HG03175 (cell line): ENCODE measurements at regions not wholly inside any gene's neighbourhood (a gene's known extent, or its start where the extent isn't known, plus 50 kb on each side); places are given as distances from the start of the nearest gene placed in this dataset.

Experiments used
- ATAC-seq: cut with Tn5 transposase; IDR thresholded peaks from one replicate; pipeline ENCODE4 v1.9.1; 2021; ENCODE audit warnings: mild to moderate bottlenecking, moderate library complexity; ENCODE audit not compliant: unreplicated experiment

DNA sequence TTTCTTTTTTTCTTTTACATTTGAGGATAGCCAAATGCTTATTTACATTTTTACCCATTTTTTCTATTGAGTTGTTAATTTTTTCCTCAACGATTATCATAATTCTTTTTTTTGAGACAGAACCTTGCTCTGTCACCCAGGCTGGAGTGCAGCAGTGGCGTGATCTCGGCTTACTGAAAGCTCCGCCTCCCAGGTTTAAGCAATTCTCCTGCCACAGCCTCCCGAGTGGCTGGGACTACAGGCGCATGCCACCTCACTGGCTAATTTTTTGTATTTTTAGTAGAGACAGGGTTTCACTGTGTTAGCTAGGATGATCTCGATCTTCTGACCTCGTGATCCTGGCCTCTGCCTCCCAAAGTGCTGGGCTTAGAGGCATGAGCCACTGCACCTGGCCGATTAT is 208.7 kb downstream of the LIG4 start:
- no peak for ATAC-seq

DNA sequence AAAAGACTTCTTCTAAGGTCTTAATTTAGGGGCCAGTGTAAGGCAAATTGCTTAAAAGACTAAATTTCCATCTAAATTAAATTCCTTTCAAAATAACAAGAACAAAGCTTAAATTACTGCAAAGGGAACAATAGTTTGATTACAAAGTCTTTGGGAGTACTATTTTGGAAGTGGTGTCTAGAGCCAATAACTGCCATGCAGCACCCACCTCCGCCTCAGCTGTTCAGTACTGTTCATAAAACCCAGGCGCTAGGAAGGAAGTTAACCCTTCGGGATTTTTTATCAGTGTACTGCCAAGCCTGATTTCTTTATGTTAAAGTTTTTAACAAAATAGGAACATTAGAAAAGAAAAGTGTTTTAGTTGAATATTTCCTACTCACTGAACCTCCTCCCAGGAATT is 210.1 kb downstream of the LIG4 start:
- ATAC-seq = no peak

DNA sequence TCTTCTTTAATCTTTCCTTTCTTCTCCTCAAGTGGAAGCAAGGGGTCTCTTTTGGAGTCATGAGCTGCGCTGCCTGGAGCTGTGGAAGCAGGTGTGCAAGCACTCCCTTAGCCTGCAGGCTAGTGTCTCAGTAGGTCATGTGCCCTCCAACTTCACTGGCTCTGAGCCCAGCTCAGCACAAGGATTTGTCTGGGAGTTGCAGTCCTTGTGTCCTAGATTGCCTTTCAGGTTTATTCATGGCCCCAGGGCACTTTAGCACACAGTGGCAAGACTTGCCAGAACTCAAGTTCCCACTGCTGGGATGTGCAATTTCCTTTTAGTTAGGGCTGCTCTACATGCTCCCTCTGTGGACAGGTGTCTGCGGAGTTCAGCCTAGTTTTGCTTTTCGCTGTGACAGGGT is 211.7 kb downstream of the LIG4 start:
- no peak for ATAC-seq

DNA sequence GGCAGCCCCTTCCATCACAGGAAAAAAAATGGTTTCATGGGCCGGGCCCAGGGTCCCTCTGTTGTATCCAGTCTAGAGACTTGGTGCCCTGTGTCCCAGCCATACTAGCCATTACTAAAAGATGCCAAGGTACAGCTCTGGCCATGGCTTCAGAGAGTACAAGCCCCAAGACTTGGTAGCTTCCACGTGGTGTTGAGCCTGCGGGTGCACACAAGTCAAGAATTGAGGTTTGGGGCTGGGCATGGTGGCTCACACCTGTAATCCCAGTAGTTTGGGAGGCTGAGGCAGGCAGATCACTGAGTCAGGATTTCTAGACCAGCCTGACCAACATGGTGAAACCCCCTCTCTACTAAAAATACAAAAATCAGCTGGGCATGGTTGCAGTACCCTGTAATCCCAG is 214.3 kb downstream of the LIG4 start:
- no peak for ATAC-seq

DNA sequence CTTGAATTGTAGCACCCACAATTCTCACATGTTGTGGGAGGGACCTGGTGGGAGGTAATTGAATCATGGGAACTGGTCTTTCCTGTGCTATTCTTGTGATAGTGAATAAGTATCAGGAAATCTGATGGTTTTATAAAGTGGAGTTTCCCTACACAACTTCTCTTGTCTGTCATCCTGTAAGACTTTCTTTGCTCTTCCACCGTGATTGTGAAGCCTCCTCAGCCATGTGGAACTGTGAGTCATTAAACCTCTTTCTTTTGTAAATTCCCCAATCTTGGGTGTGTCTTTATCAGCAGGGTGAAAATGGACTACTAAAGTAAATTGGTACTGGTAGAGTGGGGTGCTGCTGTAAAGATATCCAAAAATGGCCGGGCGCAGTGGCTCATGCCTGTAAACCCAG is 215.6 kb downstream of the LIG4 start:
- ATAC-seq = no peak

DNA sequence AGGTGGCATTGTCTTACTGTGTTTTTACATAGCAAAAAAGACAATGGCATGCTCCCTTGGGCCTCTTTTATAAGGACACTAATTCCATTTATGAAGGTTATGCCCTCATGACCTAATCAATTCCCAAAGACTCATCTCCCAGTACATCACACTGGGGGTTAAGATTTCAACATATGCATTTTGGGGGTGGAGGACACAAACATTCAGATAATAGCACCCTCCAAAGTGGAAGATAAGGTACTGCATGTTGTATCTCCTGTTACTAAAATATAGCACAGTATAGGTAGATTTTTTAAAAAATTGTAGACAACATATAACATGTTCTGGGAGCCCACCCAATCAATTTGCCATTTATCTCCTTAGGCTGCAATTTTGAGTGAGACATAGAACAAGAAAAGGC is 221.2 kb downstream of the LIG4 start:
- no peak for ATAC-seq

DNA sequence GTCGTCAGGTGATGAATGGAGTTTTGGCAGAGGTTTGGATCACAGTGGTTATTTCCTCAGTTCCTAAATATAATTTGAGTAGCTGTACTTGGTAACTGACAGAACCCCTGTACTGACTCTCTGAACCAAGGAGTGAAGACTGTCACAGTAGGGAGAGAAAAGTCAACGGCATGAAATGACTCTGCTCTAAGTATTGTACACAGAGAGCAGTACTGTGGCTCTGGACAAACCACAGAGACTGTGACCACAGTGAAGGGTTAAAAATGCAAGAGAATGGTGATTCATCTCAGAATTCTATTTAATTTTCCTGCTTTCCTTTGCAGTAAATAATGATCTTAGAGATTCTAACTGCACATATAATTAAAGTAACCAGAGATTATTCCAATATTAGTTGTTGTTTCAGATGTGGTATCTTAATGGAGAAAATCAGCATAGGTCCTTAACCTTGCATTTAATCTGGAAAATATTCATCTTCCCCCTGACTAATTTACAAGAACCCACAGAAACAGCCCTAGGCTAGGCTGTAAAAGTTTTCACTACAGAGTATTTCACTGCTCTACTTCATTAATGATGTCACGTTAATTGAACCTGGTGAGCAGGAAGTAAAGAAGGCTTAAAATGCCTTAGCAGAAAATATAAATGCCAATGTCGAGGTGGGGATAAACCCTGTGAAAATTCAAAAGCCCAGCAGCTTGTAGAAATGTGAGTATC is 221.9 kb downstream of the LIG4 start:
- ATAC-seq = no peak

DNA sequence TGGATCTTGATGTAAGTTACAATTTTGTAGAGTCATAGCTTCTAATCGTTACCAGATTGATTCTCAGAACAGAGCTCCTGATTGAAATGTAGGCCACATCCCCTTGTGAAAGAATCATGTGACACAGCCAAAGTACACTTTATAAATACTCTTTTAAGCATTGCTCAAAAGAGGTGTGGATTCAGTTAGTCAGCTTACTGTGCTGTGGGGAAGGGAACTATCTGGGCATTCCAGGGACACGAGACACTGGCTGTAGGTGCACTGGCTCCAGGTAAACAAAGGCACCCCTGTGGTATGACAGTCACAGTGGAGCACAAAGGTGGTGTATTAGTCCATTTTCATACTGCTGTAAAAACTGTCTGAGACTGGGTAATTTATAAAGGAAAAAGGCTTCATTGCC is 222.8 kb downstream of the LIG4 start:
- no peak for ATAC-seq

DNA sequence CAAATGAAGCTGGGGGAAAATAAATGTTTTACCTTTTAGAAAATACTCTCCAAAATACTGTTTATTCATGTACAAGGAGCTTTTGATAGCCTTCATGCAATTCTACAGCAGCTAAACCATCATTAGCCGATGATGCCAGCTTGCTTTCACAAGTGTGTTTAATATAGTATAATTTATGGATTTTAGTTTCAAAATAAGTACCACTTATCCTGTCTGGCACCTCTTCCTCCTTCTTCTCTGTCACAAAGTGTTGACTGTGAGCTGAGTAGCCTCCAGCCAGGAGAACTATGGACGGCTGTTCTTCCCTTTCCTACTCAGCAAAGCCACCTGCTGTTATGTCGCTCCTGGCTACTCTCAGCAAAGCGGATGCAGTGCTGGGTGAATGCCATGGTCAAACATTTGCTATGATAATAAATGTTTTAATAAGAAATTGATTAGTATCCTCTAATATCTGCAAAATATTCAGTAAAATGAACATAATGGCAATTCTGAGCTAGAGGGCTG is 238.2 kb downstream of the LIG4 start:
- ATAC-seq = no peak

DNA sequence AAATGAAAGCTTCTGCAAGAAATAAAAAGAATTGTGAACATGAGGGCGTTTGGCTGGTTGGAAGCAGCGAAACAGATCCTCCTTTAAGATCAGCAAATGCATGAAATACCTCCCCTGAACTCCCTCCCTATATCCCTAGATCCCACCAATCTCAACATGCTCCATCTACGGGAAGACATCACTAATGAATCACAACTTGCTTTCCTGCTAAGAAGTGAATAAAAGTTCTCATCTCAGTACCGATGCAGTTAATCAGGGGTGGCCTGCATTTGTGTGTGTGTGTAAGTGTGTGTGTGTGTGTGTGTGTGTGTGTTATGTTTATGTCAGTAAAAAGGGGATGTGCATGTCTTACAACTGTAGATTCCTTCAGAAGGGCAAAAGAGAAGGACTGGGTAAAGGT is 238.7 kb downstream of the LIG4 start:
- ATAC-seq = no peak

DNA sequence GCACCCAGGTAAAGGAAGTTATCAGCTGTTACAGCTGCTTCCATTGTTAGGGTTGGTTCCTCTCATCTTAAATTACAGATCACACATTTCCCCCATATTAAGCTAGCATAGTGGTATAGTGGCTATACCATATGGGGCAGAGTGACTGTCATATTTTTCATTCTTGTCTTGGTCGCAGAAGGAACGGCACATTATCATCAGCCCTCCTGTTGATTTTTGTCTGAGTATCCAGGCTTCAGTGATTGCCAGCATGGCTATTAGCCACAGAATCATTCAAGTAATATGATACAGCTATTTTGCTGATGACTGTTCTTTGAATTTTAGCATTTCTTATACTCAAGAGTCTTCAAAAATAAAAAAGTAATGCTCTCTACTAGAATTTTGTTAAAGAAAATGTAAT is 240.9 kb downstream of the LIG4 start:
- no peak for ATAC-seq

DNA sequence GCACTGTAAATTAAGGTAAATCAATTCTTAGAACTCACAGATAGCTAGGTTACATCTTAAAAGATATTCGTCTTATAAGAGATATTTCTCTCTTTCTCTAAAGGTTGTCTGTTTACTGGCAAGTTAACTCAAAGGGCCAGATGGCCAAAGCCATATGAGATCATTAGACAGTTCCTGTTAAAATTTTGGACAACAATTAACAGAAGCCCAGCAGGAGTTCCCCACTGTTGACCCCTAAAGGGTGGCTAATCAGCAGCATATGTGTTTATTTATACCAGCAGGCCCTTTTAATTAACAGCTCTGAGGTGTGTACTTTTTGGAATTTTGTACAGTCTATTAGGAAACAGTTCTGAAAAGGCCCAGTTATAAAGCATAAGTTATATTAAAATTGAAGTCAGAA is 245.8 kb downstream of the LIG4 start:
- no peak for ATAC-seq

DNA sequence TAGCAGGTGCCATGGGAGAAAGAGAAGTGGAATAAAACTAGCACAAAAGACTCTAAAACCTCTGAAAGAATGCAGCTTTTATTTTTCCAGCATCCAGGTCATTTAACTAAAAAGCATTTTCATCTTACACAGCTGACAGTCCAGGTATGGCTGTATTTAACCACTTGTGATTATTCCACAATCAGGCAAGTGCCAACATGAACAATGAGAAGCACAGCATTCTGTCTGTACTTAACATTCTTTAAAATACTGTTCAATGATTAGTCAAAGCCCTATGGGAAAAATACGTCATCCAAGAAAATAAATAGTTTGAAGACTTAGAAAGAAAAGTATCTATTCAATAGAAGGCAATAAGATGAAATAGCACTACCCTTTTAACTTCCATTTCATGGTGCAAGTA is 246.9 kb downstream of the LIG4 start:
- ATAC-seq = no peak

DNA sequence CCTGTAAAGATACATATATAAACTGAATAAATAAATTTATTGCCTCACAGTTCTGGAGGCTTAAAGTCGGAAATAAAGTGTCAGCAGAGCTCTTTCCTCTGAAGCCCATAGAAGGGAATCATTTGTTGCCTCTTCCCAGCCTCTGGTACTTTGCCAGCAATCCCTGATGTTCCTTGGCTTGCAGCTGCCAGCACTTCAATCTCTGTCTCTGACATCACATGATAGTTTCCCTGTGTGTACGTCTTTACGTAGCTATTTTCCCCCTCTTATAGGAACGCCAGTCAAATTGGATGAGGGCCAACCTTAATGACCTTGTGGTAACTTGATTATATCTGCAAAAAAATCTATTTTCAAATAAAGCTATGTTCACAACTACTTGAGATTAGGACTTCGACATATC is 250.9 kb downstream of the LIG4 start:
- ATAC-seq = no peak

DNA sequence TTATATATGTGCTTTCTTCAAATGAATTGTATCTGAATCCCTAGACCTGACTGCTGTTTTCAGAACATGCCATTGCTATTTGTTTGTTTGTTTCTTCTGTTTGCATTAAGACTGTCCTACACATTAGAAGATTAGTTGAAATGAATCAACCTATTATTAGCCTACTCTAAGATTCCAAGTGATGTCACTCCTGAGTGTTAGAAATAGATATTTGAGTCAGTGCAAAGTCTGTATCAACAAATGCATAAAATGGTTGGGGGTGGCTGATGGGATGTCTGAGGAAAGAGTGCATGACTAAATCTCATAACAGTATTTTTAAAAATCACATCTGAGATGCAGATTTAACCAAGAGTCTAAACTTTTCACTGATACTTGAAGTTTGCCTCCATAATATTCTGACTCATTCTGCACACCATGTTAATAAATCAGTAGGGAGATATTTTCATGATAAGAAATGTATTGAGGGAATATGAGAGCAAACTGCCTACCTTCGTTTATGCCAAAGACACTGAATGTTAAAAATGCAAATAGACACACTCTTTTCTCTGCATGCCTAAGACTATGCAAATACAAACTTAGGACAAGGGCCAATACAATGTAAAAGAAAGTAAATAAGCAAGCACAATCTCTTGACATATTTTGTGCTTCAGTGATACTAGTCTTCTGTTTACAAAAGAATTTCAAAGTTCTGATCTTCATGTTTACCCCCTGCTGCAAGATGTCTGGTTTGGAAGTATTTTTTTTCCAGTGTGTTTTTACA is 253.3 kb downstream of the LIG4 start:
- ATAC-seq = no peak

DNA sequence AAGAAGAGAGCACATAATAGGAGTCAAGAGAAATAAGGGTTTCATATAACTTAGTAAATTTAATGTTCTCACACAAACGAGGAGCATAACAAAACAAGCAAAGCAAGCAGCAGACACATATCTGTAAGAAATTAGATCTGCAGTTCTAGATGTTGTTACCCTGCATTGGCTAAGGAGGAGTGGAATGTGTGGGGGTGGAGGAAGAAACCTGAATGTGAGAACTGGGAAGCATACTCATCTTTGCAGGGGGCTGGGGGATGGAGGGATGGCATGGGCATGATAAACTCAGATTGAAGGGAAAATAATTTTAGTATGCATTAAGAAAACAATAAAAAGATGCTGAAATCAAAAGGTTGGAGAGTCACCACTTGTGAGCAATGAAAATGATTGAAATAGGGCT is 255.0 kb downstream of the LIG4 start:
- no peak for ATAC-seq

DNA sequence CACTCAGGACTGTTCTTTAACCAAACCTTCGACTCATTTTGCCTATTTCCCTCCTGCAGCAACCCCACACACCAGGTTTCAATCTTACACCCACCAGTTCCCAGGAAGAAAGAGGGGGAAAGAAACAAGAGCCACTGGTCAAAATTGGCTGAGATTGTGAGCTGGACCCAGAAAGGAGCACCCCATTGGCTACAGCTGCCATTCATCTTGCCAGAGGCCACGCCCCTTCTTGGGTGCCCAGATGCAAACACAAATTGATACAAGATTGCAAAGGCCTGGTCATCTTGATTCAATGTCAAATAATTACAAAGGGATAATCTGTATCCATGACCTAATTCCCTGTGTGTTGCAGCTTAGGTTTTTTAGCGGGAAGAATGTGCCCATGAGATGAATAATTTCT is 258.4 kb downstream of the LIG4 start:
- ATAC-seq = no peak

DNA sequence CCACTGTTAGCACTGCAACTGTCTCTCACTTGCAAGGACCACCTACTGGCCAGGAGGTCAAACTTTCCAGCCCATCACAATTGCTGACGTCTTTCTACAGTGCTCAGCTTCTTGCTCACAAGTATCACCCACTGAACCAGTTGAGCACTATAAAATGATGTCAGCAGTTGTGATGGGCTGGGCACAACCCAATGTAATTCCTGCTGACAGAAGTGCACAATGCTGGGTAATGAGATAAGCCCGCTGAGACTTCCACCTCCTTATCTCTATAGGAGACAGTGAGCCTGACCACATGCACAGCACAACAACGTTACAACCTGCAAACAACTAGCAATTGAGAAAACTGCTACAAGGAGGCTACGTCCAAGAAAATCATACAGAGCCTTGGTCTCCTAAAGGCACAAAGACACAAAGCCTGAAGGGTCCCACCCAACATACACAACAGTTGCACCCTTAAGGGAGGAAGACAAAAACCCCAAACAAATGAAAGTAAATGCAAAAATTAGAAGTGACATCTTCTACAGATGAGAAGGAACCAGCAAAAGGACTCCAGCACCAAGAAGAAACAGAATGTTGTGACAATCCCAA is 273.2 kb downstream of the LIG4 start:
- ATAC-seq = no peak

DNA sequence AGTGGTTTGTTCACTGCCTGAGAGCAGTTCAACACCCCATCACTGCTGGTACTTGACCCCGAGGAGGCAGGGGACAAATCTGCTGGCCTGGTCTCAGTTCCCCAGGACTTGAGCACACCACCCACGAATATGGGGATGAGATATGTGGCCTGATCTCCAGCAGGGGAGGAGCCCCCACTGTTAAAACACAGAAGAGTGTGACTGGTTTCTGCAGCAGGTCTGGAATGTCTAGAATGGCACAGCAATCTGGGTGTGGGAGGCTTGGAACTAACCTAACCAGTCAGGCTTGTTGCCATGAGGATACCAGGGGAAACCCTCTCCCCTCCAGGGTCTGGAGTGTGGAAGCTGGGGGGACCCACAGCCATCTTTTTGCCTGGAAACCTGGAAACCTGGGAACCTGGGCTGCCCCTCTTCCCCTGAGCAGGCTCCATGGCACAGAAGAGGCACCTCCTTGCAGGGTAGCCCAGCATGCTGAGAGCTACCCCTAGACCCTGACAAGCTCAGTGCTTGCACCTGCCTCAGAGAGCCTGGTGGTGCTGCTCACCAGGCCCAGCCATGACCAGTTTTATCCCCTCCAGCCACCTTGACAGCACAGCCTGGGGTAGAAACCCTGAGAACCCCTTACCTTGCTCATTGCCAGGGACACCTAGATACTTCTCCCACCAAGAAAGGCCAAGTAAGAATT is 273.8 kb downstream of the LIG4 start:
- no peak for ATAC-seq

DNA sequence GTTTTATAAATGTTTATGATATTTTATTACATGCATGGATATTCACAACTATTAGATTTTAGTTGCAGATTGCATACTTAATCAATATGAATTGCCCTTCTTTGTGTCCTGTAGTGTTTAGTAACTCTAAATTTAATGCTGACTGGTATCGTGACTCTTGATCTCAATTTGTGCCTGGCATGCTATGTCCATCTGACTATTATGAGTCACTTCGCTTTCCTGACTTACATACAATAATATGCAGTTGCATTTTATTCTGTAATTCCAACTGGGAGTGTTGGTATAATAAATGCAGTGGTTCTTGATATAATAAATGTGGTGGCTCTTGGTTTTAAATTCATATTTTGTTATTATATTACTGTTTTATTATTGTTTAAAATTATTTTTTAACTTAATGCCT is 277.5 kb downstream of the LIG4 start:
- no peak for ATAC-seq

DNA sequence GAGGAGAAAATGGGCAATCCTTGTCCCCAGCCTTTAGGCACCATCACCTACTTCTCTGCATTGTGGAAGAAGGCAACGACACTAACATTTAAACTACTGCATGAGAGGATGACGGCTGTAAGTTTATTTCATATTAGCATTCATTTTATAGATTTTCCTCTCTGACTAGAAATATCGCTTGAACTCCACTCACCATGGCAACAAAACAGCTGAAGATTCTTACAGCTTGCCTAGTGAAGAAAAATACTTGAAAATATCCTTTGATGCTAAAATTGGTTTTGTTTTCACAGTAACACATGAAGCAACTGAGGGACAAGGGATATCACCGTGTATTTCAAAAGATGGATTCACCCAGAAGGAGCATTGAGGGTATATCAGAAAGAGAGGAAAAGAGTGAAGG is 284.3 kb downstream of the LIG4 start:
- no peak for ATAC-seq

DNA sequence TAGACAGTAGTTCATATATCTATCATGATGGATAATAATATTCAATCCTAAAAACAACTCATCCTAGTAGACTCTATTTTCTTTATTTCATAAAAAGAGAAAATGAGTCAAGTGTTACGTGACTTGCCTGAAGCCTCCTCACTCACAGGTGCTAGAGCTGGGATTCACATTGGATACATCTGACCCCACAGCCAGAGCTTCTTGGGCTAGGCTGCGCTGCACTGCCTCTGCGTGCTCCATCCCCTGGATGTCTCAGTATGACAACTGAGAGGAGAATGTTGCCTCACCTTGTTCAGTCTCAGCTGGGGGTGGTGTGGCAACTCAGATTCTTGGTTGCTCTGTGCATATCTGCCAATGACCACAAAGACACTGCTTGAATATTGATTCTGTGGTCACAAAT is 286.6 kb downstream of the LIG4 start:
- no peak for ATAC-seq
